Keratinocyte (primary cell): ENCODE measurements at regions not wholly inside any gene's neighbourhood (a gene's known extent, or its start where the extent isn't known, plus 50 kb on each side); places are given as distances from the start of the nearest gene placed in this dataset.

Experiments used
- EZH2 ChIP-seq: IDR thresholded peaks from one replicate; pipeline ENCODE4 v1.6.1; 2012; ENCODE audit warnings: inconsistent platforms, mild to moderate bottlenecking, low read length, moderate library complexity
- TF ChIP-seq, protein P1 (sequence below), 3 experiments: IDR thresholded peaks in 1 of 3; conservative IDR thresholded peaks in 1 of 3; optimal IDR thresholded peaks in 1 of 3; 2 replicates in 2 of 3; 3 replicates in 1 of 3; pipeline versions ENCODE3 to v1.5.1; 2011; ENCODE audit warnings: low read length in 3 of 3, mild to moderate bottlenecking in 3 of 3, moderate library complexity in 2 of 3, control low read depth in 1 of 3, inconsistent platforms in 1 of 3; ENCODE audit not compliant: insufficient read depth in 2 of 3; ENCODE audit errors: extremely low read depth in 1 of 3

DNA sequence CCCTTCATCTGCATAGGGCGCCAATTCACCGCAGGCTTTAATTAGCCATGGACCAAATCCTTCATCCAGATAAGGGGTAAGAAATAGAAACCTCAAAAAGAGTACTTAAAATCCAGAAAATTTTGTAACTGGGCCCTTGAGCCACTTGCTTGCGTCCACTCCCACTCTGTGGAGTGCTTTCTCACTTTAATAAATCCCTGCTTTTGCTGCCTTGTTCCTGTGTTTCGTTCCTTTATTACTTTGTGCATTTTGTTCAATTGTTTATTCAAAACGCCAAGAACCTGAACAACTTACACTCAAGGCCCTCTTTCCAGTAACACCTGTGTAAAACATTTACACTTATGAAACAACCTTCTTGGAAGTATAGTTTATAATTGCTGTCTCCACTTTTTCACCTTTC is 66.5 kb downstream of the HMHB1 start:
- TF ChIP-seq, protein P1, sequence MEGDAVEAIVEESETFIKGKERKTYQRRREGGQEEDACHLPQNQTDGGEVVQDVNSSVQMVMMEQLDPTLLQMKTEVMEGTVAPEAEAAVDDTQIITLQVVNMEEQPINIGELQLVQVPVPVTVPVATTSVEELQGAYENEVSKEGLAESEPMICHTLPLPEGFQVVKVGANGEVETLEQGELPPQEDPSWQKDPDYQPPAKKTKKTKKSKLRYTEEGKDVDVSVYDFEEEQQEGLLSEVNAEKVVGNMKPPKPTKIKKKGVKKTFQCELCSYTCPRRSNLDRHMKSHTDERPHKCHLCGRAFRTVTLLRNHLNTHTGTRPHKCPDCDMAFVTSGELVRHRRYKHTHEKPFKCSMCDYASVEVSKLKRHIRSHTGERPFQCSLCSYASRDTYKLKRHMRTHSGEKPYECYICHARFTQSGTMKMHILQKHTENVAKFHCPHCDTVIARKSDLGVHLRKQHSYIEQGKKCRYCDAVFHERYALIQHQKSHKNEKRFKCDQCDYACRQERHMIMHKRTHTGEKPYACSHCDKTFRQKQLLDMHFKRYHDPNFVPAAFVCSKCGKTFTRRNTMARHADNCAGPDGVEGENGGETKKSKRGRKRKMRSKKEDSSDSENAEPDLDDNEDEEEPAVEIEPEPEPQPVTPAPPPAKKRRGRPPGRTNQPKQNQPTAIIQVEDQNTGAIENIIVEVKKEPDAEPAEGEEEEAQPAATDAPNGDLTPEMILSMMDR (optimal IDR thresholded peaks at IDR 0.05 in 1 of 3, IDR thresholded peaks at IDR 0.05 in 1 of 3, conservative IDR thresholded peaks at IDR 0.05 in 1 of 3; ENCODE audit: extremely low read depth in 1 of 3, insufficient read depth in 2 of 3, low read length in 3 of 3), result no peak
- TF ChIP-seq EZH2, result no peak
